CD4-positive, alpha-beta T cell treated with Interleukin-1 beta for 1 hour (primary cell): ENCODE measurements at regions not wholly inside any gene's neighbourhood (a gene's known extent, or its start where the extent isn't known, plus 50 kb on each side); places are given as distances from the start of the nearest gene placed in this dataset.

Experiments
- DNase-seq, 2 donors: peaks; one replicate each; pipeline ENCODE4 v3.0.0-alpha.2; 2020 to 2022

DNA sequence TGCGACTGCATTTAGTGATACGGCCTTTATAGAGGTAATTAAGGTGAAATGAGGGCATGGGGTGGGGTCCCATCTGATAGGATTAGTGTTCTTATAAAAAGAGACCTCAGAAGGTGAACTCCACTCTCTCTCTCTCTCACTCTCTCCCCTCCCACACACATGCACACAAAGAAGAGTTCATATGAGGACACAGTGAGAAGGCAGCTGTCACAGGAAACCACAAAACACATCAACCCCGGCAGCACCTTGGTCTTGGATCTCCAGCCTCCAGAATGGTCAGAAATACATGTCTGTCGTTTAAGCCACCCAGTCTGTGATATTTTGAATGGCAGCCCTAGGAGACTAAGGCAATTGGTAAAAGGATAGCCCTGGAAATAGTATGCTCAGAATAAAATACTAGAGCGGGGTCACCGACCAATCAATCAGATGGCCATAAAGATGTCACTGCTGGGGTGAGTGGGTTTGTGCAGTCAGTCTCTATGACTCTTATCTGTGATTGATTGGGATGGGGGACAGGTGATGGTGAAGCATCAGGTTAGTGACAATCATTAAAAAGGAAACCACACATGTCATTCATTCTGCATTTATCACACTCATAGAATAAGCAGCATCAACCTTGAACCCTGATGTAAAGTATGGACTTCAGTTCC lies 118.9 kb upstream of the POU3F3 start:
- no peak for DNase-seq

DNA sequence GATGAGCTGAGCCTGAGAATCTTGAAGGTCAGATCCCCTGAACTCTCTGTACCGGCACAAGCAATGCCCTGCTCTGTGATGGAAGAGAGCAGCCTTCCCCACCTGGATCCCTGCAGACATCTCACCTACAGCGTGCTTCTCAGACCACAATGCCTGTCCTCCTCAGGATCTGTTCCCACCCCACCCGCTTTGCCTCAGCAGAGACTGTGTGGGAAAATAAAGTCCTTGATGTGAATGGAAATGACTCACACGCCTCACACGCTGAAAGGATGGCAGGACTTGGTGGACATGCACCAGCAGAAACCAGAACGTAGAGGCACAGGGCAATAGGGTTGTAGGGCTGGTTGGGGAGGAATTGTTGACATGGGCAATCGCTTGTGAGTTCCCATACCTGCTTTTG lies 117.9 kb upstream of the POU3F3 start:
- no peak for DNase-seq

- DNase-seq = no peak
Measured at GRCh38 chr2:104741860-104742259, 112.1 kb upstream of the POU3F3 start.

DNA sequence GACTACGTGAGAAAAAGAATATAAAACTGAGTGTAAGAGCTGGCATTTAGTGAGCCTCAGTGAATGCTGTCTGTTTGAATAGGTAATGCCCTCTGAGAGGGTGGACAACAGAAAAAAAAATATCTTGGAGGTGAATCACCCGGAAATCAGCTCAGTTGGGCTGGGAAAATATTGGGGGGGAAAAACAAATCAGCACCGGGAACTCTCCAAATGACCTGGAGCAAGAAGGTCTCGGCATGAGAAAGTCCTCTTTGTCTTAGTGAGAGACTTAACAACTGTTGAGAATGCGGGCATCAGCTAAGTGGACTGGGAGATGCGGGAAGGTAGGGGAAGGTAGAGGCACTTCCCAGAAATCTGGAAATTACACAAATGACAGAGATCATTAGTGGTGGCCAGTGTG lies 109.4 kb upstream of the POU3F3 start:
- DNase-seq = no peak

GRCh38 chr2:104745846-104746245 lies 108.1 kb upstream of the POU3F3 start:
- no peak for DNase-seq

DNA sequence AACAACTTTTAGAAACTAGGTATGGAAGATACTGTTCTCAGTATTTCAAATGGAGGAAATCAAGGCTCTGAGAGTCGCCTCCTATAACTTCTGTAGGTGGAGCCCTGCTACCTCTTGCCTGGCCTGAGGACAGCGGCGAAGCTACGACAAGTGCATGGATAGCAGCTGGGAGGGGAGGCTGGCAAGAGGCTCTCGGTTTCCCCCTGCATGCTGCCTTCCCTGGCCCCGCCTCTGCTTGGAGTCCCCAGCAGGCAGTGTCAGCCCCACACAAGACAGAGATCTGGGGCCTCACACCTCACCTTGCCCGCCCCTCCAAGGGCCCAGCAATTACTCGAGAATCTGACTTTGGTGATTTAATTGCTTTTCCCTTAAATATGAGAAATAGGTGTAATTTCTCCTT lies 107.6 kb upstream of the POU3F3 start:
- no peak for DNase-seq

DNA sequence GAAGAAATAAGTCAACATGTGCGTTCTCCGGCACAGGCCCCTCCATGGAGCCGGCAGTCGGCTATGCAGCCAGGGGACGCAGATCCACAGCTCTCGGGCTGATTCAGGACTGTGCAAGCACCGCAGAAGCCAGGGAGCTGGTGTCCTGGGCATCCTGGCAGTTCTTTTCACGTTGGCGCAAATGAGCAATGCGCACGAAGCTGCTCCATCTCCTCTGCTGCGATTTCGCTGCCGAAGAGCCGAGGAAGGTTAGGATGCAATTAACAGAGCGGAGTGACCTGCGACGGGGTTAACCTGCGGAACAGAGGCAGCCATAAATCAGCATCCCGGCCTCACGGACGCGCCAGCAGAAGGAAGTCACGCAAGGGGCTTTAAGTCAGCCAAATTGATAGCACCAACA lies 107.1 kb upstream of the POU3F3 start:
- no peak for DNase-seq

- DNase-seq = no peak
Measured at GRCh38 chr2:104749856-104750460, 104.0 kb upstream of the POU3F3 start.

DNA sequence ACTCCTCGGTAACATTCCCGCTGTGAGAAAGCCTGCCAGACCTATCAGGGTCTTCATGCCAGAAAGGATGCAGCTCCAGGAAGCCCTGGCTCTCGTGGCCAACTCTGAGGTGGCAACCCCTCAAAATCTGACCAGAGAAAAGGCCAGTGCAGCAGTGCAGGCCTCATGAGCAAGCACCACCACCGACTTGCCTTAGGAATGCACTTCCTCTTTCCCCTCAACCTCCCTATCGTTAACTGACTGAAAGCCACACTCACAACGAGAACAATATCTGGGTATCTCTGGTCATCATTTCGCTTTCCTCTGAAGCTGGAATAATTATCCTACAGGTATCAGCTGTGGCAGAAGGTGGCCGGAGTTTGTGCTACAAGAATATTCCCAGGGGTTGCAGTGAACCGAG lies 101.4 kb upstream of the POU3F3 start:
- DNase-seq = no peak

DNA sequence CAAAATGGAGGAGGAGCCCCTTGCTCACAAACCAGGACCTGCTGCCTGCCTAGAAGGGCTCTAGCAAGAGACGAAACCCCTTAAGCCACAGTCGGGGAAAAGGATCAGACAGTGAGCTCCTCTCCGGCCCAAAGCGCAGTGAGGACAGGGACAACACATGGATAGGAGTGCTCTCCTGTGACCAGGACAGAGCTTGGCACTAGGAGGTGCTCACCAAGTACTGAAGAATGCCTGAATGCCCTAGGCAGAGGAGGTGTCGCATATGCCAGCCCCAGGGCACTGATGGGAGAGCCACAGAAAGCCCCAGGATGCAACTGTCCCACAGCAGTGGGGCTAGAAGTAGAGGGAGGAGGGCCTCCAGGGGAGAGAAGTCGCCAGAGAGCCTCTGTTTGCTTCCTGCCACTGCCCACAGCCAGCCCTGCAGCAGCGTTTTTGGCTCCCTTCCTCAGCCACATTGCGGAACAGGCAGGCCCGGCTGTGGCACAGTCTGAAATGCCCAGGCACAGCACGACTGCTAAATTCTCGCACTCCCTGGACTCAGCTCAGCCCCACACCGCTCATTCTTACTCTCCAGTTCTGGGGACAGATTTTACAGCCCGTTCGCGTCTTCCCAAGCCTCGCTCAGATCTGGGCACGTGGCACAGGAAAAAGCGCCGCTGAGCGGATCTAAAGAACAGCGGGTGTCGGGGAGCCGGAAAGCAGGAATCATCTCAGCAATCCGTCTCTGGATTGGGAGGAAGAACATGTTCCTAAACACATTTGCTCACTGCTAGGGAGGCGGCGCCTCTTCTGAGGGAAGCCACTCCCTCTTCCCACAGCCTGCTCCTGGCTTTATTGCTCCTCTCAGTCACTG lies 98.7 kb upstream of the POU3F3 start:
- peak in 1 of 2 donors; percentile 15 for DNase-seq

GRCh38 chr2:104756118-104756517 lies 97.8 kb upstream of the POU3F3 start:
- no peak for DNase-seq

- DNase-seq = no peak
Measured at GRCh38 chr2:104757056-104757455, 96.9 kb upstream of the POU3F3 start.

DNA sequence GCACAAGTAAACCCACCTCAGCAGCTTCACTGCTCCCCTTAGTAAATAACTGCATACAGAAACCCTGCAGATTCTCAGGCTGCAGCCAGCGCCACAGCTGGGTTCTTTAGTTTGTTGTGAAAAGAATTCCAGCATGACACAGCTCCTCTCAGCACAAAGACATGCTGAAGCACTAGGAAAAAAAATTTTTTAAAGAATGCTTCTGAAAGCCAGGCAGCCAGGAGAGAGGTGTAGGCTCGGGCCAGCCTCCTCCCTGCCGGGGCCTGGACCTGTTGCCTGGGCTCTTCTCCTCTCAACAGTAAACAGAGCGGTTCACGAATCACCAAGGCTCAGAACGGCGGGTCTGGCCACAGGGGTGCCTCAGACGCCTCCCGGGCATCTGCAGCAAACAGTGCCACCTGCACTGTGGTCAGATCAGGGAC lies 95.7 kb upstream of the POU3F3 start:
- DNase-seq = no peak

- no peak for DNase-seq
Measured at GRCh38 chr2:104762031-104762430, 91.9 kb upstream of the POU3F3 start.

- DNase-seq = no peak
Measured at GRCh38 chr2:104766683-104767082, 87.2 kb upstream of the POU3F3 start.

- no peak for DNase-seq
Measured at GRCh38 chr2:104768694-104769093, 85.2 kb upstream of the POU3F3 start.

DNA sequence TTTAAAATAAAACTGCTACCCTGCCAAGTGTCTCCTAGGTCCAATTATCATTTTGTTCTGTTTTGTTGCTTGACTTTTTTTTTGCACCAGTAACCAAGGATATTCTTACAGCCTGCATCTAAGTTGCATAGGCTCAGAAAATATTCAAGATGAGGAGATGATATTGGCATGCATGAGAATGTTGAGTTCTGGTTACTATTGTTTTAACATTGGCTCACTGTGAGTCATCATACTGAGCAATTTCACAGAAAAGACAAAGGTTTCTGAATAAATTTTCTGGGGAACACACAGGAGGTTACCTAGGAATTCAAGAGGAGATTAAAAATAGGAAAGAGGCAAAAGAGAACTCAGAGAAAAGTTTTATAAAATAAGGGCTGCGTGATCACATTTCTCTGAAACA lies 84.8 kb upstream of the POU3F3 start:
- DNase-seq = no peak

GRCh38 chr2:104772996-104773395 lies 80.9 kb upstream of the POU3F3 start:
- DNase-seq = no peak

- no peak for DNase-seq
Measured at GRCh38 chr2:104774631-104775030, 79.3 kb upstream of the POU3F3 start.

DNA sequence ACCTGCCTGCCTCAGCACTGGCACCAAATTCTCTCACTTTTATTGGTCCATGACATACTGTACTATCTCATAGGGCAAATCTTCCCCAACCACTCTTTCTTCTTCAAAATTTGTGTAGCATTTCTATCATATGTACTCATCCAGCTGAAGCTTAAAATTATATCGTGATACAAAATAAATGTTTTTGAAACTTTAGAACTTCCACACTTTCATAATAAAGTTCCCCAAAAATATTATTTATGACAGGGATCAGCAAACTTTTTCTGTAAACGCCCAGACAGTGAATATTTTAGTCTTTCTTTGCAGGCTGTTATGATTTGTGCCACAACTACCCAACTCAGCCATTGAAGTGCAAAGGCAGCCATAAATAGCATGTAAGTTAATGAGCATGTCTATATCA lies 76.2 kb upstream of the POU3F3 start:
- DNase-seq = no peak

DNA sequence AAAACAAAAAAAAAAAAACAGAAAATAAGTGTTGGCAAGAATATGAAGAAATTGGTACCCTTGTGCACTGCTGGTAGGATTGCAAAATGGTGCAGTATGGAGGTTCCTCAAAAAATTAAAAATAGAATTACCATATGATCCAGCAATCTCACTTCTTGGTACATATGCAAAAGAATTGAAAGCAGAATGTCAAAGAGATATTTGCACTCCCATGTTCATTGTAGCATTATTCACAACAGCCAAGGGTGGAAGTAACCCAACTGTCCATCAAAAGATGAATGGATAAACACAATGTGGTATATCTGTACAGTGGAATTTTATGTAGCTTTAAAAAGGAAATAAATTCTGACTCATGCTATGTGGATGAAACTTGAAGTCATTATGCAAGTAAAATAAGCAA lies 72.8 kb upstream of the POU3F3 start:
- DNase-seq = no peak

- no peak for DNase-seq
Measured at GRCh38 chr2:104784264-104784663, 69.7 kb upstream of the POU3F3 start.

DNA sequence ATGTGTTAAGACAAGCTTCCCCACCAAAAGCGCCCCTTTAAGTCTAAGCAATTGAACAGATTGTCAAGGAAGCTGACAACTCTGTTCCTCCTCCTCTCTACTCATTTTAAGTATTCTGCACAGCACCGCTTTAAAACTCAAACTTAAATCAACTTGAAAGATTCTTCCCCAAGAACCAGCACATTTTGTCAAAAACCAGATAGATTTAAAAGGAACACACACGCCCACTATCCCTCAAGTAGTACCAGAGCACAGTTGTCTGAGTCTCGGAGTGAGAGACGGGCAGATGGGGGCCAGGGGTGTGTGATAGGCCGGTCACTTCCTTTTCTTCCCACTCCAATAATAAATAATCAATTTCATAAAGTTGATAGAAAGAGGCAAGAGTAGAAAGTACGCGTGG lies 67.7 kb upstream of the POU3F3 start:
- no peak for DNase-seq

- no peak for DNase-seq
Measured at GRCh38 chr2:104786821-104787220, 67.1 kb upstream of the POU3F3 start.
